ENCODE measurements at regions not wholly inside any gene's neighbourhood (a gene's known extent, or its start where the extent isn't known, plus 50 kb on each side); places are given as distances from the start of the nearest gene placed in this dataset.

DNA sequence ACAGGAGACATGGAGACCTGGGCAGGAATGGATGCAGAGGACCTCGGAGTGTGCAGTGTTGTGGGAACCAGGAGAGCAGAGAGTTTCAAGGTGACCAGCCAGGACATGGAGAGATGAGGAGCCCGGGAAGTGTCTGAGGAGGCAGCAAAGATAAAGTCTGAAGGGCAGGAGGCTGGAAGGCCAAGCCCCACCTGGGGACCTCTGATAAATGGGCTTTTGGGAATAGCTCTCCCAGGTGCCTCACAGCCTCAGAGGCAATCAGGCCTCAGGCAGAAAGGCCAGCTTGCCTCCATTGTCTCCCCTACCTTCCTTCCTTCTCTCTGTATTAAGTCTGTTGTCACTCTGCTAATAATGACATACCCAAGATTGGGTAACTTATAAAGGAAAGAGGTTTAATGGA lies 97.5 kb upstream of the TPM1 start:
- no peak for TF ChIP-seq CTCF (IDR thresholded peaks at IDR 0.05; ENCODE audit: poor library complexity)
- TF ChIP-seq EZH2 (IDR thresholded peaks at IDR 0.05; ENCODE audit: borderline replicate concordance): no peak
